Fibroblast of lung (primary cell): ENCODE measurements at regions not wholly inside any gene's neighbourhood (a gene's known extent, or its start where the extent isn't known, plus 50 kb on each side); places are given as distances from the start of the nearest gene placed in this dataset.

Source experiments
- DNase-seq, 2 donors: peaks; one replicate each; pipeline versions ENCODE4 v3.0.0 to v3.0.0-alpha.2; 2010; ENCODE audit warnings: low read depth in 2 of 2
- H2AFZ ChIP-seq: 2 replicates; pipeline ENCODE4 v1.5.1; 2012; ENCODE audit warnings: low read length, control low read depth, inconsistent platforms
- H3K27ac ChIP-seq: 2 replicates; pipeline ENCODE4 v1.5.1; 2011; ENCODE audit warnings: low read length, control low read depth; ENCODE audit not compliant: insufficient read depth
- H3K27me3 ChIP-seq: 2 replicates; pipeline ENCODE4 v1.5.1; 2011; ENCODE audit warnings: mild to moderate bottlenecking, low read length; ENCODE audit not compliant: control insufficient read depth, insufficient read depth
- H3K36me3 ChIP-seq: 2 replicates; pipeline ENCODE4 v1.5.1; 2011; ENCODE audit warnings: low read length; ENCODE audit not compliant: control insufficient read depth, insufficient read depth
- H3K4me1 ChIP-seq: 2 replicates; pipeline ENCODE4 v1.5.1; 2011; ENCODE audit warnings: low read length; ENCODE audit not compliant: control insufficient read depth, insufficient read depth; ENCODE audit errors: extremely low read depth
- H3K4me2 ChIP-seq: 2 replicates; pipeline ENCODE4 v1.5.1; 2011; ENCODE audit warnings: low read length, control low read depth; ENCODE audit not compliant: insufficient read depth; ENCODE audit errors: extremely low read depth
- H3K4me3 ChIP-seq, 4 experiments: fragments of 200-600 bp in 1 of 4; sonication (generic) in 1 of 4; replicated peaks in 1 of 4; 2 replicates each; pipeline ENCODE4 v1.5.1; 2011 to 2016; ENCODE audit warnings: low read length in 4 of 4, low read depth in 3 of 4, mild to moderate bottlenecking in 3 of 4, control low read depth in 2 of 4, inconsistent platforms in 1 of 4, mixed read lengths in 1 of 4; ENCODE audit not compliant: insufficient read depth in 1 of 4; ENCODE audit errors: control extremely low read depth in 1 of 4
- H3K79me2 ChIP-seq: 2 replicates; pipeline ENCODE4 v1.5.1; 2012; ENCODE audit warnings: mild to moderate bottlenecking, low read length, inconsistent platforms; ENCODE audit not compliant: control insufficient read depth, insufficient read depth
- H3K9ac ChIP-seq: 2 replicates; pipeline ENCODE4 v1.5.1; 2011; ENCODE audit warnings: mild to moderate bottlenecking, low read length, control low read depth; ENCODE audit not compliant: insufficient read depth
- H3K9me3 ChIP-seq: 2 replicates; pipeline ENCODE4 v1.5.1; 2012; ENCODE audit warnings: low read depth, low read length; ENCODE audit not compliant: control insufficient read depth, insufficient read depth
- H4K20me1 ChIP-seq: 2 replicates; pipeline ENCODE4 v1.5.1; 2011; ENCODE audit warnings: low read length; ENCODE audit not compliant: control insufficient read depth, insufficient read depth; ENCODE audit errors: extremely low read depth
- EZH2 ChIP-seq: IDR thresholded peaks from 2 replicates; pipeline ENCODE4 v1.5.1; 2012; ENCODE audit warnings: low read length, control low read depth, mild to moderate bottlenecking; ENCODE audit errors: missing control alignments
- TF ChIP-seq, protein P1 (sequence below), 2 donors: IDR thresholded peaks in 1 of 2; conservative IDR thresholded peaks in 1 of 2; 1 replicate in 1 of 2; 2 replicates in 1 of 2; pipeline ENCODE4 v1.5.1; 2011 to 2012; ENCODE audit warnings: low read length in 2 of 2, control low read depth in 1 of 2, inconsistent platforms in 1 of 2, low read depth in 1 of 2, mild to moderate bottlenecking in 1 of 2

DNA sequence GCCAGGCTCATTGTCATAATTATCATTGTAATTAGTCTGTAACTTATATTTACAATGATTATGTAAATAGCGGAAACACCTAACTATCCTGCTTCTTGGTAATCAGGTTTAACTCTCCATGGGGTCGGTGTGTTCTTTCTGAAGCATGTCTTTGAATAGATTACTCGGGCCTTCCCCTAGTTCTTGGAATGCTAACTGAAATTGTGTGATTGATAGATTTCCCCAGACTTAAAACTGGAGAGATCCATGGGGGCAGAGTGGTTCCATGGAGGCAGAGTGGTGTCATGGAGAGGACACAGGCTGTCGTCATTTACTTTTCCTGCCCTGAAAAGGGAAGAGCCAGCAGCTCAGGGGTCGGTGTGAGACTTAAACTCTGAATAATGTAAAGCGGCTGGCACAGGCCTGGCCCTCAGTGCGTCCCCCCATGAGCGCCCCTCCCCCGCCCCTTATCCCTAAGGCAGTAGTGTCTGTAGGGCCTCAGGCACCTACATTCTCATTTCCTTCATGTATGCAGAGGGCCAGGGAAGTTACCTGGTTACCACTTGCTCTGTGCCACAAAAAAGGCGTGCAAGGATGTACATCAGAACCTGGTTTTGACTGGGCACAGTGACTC is 225.1 kb downstream of the TM9SF2 start:
- no peaks in the 10 kb centered on the region for H3K36me3 ChIP-seq
- DNase-seq: no peak
- TF ChIP-seq, protein P1, sequence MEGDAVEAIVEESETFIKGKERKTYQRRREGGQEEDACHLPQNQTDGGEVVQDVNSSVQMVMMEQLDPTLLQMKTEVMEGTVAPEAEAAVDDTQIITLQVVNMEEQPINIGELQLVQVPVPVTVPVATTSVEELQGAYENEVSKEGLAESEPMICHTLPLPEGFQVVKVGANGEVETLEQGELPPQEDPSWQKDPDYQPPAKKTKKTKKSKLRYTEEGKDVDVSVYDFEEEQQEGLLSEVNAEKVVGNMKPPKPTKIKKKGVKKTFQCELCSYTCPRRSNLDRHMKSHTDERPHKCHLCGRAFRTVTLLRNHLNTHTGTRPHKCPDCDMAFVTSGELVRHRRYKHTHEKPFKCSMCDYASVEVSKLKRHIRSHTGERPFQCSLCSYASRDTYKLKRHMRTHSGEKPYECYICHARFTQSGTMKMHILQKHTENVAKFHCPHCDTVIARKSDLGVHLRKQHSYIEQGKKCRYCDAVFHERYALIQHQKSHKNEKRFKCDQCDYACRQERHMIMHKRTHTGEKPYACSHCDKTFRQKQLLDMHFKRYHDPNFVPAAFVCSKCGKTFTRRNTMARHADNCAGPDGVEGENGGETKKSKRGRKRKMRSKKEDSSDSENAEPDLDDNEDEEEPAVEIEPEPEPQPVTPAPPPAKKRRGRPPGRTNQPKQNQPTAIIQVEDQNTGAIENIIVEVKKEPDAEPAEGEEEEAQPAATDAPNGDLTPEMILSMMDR (conservative IDR thresholded peaks at IDR 0.05 in 1 of 2, IDR thresholded peaks at IDR 0.05 in 1 of 2; ENCODE audit: low read depth in 1 of 2, low read length in 2 of 2): no peak
- no peak for TF ChIP-seq EZH2
- H4K20me1 ChIP-seq: no peaks in the 10 kb centered on the region
- no peak overlapping the region for H3K27ac ChIP-seq
- H3K9ac ChIP-seq: no peak overlapping the region
- H3K4me2 ChIP-seq: no peak overlapping the region
- H3K27me3 ChIP-seq: no peaks in the 10 kb centered on the region
- H3K79me2 ChIP-seq: no peaks in the 10 kb centered on the region
- H3K9me3 ChIP-seq: no peaks in the 10 kb centered on the region
- no peak overlapping the region for H3K4me3 ChIP-seq
- no peaks in the 10 kb centered on the region for H3K4me1 ChIP-seq
- no peak overlapping the region for H2AFZ ChIP-seq

DNA sequence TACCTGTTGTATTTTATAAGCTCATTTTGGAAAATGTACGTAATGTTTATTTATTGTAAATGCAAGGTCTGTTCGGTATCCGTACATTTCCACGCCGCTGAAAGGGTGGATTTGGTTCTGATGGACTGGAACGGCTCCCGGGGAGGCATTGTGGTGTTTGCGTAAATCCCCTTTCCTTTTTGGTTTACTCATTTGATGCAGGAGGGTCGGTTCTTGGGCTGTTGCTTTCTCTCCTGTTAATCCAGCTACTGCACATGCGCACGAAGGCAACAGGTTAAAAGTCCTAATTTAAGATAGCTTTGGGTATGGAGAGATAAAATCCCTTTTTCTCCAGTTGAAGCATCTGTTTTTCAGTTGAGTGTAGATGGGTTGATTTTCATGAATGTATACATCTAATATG is 224.4 kb downstream of the TM9SF2 start:
- TF ChIP-seq, protein P1 (conservative IDR thresholded peaks at IDR 0.05 in 1 of 2, IDR thresholded peaks at IDR 0.05 in 1 of 2; ENCODE audit: low read depth in 1 of 2, low read length in 2 of 2): no peak
- TF ChIP-seq EZH2: no peak
- Histone ChIP-seq H3K4me2 (no peak overlapping the region), H3K4me3 (no peak overlapping the region), H3K27ac (no peak overlapping the region), H3K36me3 (no peaks in the 10 kb centered on the region), H3K9ac (no peak overlapping the region), H3K27me3 (no peaks in the 10 kb centered on the region), H4K20me1 (no peaks in the 10 kb centered on the region), H2AFZ (no peak overlapping the region), H3K79me2 (no peaks in the 10 kb centered on the region), H3K9me3 (no peaks in the 10 kb centered on the region), H3K4me1 (no peaks in the 10 kb centered on the region)
- DNase-seq: no peak

GRCh38 chr13:99724633-99725517 is 223.6 kb downstream of the TM9SF2 start:
- Histone ChIP-seq H3K36me3 (no peaks in the 10 kb centered on the region), H3K4me1 (no peaks in the 10 kb centered on the region), H3K4me3 (no peak overlapping the region), H3K9ac (no peak overlapping the region), H3K79me2 (no peaks in the 10 kb centered on the region), H3K9me3 (no peaks in the 10 kb centered on the region), H3K4me2 (no peak overlapping the region), H3K27me3 (no peaks in the 10 kb centered on the region), H3K27ac (no peak overlapping the region), H2AFZ (no peak overlapping the region), H4K20me1 (no peaks in the 10 kb centered on the region)
- DNase-seq: no peak
- no peak for TF ChIP-seq EZH2
- TF ChIP-seq, protein P1 (conservative IDR thresholded peaks at IDR 0.05 in 1 of 2, IDR thresholded peaks at IDR 0.05 in 1 of 2; ENCODE audit: low read depth in 1 of 2, low read length in 2 of 2): no peak
